ENCODE measurements at regions not wholly inside any gene's neighbourhood (a gene's known extent, or its start where the extent isn't known, plus 50 kb on each side); places are given as distances from the start of the nearest gene placed in this dataset.
"Not testable (repeated sequence)": the region's sequence is repeated elsewhere in the genome, so short reads cannot be mapped to it uniquely, and the experiment has no call there.

DNA sequence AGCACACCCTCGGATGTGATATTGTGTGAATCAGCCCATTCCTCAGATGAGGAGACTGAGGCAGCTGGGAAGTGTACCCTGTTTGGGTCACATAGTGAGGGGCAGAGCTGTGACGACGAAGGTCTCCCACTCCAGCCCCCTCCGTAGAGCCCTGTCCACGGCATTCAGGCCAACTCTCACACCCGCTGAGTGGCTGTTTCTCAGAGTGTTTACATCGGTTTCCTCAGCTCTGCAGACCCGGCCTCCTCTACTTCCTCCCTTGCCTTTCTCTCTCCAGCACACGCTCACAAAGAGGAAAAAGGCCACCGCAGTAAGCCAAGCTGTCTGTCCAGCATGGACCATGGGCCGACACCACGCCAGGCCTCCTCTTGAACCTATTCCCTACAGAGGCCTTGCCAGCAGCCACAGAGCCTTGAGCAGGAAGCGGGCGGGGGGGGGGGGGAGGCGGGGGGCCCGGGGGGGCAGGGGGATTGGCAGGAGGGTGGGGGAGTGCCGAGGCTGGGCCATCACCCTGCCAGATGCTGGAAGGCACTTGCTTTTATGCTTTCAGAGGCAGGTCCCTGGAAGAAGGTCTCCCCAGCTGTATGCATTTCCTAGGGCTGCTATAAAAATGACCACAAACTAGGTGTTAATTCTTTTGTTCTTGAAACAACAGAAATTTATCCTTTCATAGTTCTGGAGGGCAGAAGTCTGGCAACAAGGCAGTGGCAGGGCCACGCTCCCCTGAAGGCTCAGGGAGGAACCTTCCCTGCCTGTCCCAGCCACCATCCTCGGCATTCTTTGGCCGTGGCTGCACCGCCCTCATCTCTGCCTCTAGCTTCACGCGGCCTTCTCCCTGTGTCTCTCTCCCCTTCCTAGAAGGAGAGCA is 178.4 kb downstream of the PSMG1 start:
- no peak for DNase-seq (ENCODE audit: insufficient read length, low spot score)
- FAIRE-seq: no peak
- TF ChIP-seq, protein P1, sequence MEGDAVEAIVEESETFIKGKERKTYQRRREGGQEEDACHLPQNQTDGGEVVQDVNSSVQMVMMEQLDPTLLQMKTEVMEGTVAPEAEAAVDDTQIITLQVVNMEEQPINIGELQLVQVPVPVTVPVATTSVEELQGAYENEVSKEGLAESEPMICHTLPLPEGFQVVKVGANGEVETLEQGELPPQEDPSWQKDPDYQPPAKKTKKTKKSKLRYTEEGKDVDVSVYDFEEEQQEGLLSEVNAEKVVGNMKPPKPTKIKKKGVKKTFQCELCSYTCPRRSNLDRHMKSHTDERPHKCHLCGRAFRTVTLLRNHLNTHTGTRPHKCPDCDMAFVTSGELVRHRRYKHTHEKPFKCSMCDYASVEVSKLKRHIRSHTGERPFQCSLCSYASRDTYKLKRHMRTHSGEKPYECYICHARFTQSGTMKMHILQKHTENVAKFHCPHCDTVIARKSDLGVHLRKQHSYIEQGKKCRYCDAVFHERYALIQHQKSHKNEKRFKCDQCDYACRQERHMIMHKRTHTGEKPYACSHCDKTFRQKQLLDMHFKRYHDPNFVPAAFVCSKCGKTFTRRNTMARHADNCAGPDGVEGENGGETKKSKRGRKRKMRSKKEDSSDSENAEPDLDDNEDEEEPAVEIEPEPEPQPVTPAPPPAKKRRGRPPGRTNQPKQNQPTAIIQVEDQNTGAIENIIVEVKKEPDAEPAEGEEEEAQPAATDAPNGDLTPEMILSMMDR (IDR thresholded peaks at IDR 0.05; ENCODE audit: insufficient read depth, missing control alignments): no peak

DNA sequence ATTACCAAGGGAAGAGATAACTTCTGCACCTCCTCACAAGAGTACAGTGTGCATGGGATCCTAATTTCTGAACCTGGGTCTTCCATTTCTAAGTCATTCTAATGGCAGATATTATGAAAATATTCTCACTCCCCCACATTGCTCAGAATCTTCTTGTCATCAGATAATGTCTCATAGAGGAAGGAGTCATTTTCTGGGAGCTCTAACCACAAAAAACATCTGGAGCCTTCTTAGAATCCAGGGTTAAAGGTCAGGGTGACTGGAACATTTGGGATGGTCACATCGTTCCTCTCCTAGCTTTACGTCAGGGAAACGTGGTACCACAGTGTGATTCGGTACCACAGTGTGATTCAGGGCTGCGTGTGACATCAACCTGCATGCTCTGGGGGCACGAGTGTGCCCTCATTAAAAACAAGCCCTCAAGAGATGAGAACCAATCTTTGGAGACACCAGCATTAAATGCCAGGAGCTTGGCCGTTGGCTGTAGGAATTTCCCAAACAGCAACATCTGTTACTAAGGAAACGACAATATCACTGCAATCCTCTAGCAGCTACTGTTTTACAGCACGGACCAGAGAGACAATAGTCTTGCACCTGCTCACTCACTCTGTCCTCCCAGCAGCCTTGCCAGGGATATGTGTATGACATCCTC is 179.1 kb downstream of the PSMG1 start:
- DNase-seq (ENCODE audit: insufficient read length, low spot score) (no peak), FAIRE-seq (no peak)
- TF ChIP-seq, protein P1 (IDR thresholded peaks at IDR 0.05; ENCODE audit: insufficient read depth, missing control alignments): no peak

DNA sequence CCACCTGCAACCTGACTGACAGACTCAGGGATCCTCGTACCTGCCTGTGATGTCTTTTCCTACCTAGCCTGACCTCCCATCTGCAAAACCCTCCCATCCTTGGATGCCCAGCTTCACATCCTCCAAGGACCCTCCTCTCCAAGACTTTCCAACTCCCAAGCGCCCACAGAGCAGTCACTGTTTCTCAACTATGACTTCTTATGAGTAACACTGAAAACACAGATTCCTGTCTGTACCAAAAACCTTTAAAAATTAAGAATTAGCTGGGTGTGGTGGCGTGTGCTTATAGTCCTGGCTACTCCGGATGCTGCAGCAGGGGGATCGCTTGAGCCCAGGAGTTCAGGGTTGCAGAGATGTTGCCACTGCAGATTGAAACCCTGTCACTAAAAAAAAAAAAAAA is 181.9 kb downstream of the PSMG1 start:
- FAIRE-seq (no peak), DNase-seq (ENCODE audit: insufficient read length, low spot score) (no peak)
- TF ChIP-seq, protein P1 (IDR thresholded peaks at IDR 0.05; ENCODE audit: insufficient read depth, missing control alignments): no peak

DNA sequence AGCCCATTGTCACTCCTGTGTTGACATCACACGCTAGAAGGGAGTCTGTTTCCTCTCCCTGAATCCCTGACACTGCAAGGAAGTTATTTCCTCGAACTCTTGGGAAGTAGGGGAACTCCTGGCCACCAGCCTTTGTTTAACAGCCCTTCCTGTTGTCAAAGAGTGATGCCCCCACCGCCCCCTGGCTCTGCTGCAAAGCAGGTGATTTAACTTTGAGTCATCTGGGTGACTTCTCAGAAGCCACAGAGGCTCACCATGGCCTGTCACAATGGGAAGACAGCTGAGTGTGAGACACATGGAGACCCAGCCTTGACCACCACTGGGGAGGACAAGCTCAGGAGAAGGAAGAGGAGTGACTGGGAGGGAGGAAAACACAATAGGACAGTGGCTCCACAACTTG is 182.8 kb downstream of the PSMG1 start:
- FAIRE-seq: no peak

DNA sequence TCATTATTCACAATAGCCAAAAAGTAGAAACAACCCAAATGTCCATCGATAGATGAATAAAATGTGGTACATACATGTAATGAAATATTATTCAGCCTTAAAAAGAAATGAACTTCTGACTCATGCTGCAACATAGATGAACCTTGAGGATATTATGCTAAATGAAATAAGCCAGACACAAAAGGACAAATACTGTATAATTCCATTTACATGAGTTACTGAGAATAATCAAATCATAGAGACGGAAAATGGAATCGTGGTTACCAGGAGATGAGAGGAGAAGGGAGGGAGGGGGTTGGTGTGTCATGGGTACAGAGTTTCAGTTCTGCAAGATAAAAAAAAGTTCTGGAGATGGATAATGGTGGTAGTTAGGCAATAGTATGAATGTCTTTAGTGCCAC is 184.1 kb downstream of the PSMG1 start:
- DNase-seq (ENCODE audit: insufficient read length, low spot score) (no peak), FAIRE-seq (no peak)
- TF ChIP-seq, protein P1 (IDR thresholded peaks at IDR 0.05; ENCODE audit: insufficient read depth, missing control alignments): no peak

More for the DNA sequence above, 182.8 kb downstream of the PSMG1 start:
- TF ChIP-seq, protein P1 (IDR thresholded peaks at IDR 0.05; ENCODE audit: insufficient read depth, missing control alignments): no peak
- DNase-seq (ENCODE audit: insufficient read length, low spot score): no peak

DNA sequence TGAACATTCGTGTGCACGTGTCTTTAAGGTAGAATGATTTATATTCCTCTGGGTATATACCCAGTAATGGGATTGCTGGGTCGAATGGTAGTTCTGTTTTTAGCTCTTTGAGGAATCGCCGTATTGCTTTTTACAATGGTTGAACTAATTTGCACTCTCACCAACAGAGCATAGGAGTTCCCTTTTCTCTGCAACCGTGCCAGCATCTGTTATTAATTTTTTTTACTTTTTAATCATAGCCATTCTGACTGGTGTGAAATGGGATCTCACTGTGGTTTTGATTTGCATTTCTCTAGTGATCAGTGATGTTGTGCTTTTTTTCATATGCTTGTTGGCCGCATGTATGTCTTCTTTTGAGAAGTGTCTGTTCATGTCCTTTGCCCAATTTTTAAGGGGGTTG is 185.0 kb downstream of the PSMG1 start:
- not testable (repeated sequence) for FAIRE-seq; DNase-seq (ENCODE audit: insufficient read length, low spot score)

DNA sequence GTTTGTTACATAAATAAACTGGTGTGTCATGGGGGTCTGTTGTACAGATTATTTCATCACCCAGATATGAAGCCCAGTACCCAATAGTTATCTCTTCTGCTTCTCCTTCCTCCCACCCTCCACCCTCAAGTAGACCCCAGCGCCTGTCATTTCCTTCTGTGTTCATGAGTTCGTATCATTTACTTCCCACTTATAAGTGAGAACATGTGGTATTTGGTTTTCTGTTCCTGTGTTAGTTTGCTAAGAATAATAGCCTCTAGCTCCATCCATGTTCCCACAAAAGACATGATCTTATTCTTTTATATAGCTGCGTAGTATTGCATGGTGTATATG is 185.4 kb downstream of the PSMG1 start:
- DNase-seq (ENCODE audit: insufficient read length, low spot score); FAIRE-seq: not testable (repeated sequence)

DNA sequence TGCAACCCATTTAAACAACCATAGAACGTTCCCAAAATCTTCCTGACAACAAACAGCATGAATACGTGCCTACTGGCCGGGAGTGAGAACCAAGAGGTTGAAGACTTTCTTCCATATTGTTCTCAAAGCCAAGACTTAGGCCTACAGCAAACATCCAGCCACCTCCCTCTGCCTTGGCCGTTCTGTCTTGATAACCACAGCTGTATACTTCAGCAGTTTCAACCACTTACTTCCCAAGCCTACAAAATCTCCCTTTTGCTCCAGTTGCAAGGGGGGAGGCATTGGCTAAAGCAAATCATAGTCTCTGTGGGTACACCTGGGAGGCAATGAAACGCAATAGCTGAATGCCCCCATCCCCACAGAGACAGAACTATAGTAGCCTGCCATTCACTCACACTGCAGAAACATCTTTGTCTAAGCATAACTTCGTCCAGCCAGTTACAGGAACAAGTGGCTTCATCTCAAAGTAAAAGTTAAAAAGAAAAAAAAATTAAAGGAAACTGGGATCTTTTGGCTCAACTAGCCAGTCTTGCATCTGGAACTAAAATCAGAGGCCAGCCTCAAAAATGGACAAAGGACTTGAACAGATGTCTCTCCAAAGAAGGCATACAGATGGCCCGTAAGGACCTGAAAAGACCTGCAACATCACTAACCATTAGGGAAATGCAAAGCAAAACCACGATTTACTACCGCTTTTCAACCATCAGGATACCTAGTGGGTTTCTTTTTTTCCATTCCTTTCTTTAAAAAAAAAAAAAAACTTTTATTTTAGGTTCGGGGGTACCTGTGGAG is 186.0 kb downstream of the PSMG1 start:
- FAIRE-seq (no peak), DNase-seq (ENCODE audit: insufficient read length, low spot score) (no peak)
- TF ChIP-seq, protein P1 (IDR thresholded peaks at IDR 0.05; ENCODE audit: insufficient read depth, missing control alignments): no peak
